ENCODE measurements at regions not wholly inside any gene's neighbourhood (a gene's known extent, or its start where the extent isn't known, plus 50 kb on each side); places are given as distances from the start of the nearest gene placed in this dataset.

GRCh38 chr2:54360055-54360792 lies 95.9 kb upstream of the SPTBN1 start:
- Histone ChIP-seq H3K9me3 (ENCODE audit: control insufficient read depth, low read length) (peaks cover 2% of the 10 kb centered on the region), H3K4me1 (ENCODE audit: control insufficient read depth, insufficient read depth, low read length) (peaks cover 26% of the 10 kb centered on the region), H3K27me3 (replicated peaks; ENCODE audit: control insufficient read depth, insufficient read depth, low read length) (no peaks in the 10 kb centered on the region), H3K9ac (ENCODE audit: low read length) (peak overlapping the region; percentile 67), H3K4me3 (ENCODE audit: low read length) (peak overlapping the region; percentile 68), H3K36me3 (ENCODE audit: control insufficient read depth, insufficient read depth, low read length, severe bottlenecking) (no peaks in the 10 kb centered on the region)
- peak; percentile 77 for DNase-seq (ENCODE audit: low read depth)

DNA sequence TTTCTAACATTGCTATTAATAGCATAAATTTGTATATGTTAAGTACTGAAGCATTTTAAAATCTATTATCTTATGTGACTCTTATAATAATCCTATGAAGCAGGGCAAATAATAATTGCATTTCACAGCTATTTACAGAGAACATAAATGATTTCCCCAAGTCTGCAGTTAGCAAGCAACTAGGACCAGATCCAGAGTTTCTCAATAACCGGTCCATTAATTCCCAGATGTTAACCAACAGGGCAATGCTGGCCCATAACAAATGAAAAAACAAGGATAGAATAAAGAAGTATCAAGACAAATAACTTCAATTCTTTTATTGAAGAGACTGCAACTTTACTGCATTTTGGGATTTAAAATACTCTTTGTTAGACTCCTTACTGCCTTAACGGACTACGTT lies 91.7 kb upstream of the SPTBN1 start:
- no peak for DNase-seq (ENCODE audit: low read depth)
- H3K27me3 ChIP-seq (replicated peaks; ENCODE audit: control insufficient read depth, insufficient read depth, low read length) = no peaks in the 10 kb centered on the region

DNA sequence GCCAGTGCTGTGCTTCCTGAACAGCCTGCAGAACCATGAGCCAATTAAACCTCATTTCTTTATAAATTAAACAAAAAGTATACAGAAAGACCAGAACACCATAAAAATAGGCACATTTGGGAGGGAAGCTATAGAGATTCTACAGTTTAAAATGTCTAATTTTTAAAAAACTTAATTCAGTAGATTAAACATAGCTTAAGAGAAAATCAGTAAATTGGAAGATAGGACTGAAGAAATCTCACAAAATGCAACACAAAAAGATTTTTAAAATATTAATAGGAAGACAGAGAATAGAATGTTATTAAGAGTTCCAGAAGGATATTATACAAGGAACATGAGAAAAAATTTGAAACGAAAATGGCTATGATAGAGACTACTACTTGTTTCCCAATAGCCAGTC lies 90.5 kb upstream of the SPTBN1 start:
- DNase-seq (ENCODE audit: low read depth) = no peak

More for the DNA sequence above, 91.7 kb upstream of the SPTBN1 start:
- Histone ChIP-seq H3K9me3 (ENCODE audit: control insufficient read depth, low read length) (peaks cover 27% of the 10 kb centered on the region), H3K9ac (ENCODE audit: low read length) (no peak overlapping the region), H3K4me1 (ENCODE audit: control insufficient read depth, insufficient read depth, low read length) (peaks cover 36% of the 10 kb centered on the region), H3K4me3 (ENCODE audit: low read length) (no peak overlapping the region), H3K36me3 (ENCODE audit: control insufficient read depth, insufficient read depth, low read length, severe bottlenecking) (no peaks in the 10 kb centered on the region)

GRCh38 chr2:54366487-54367280 lies 89.4 kb upstream of the SPTBN1 start:
- Histone ChIP-seq H3K27me3 (replicated peaks; ENCODE audit: control insufficient read depth, insufficient read depth, low read length) (no peaks in the 10 kb centered on the region), H3K9ac (ENCODE audit: low read length) (no peak overlapping the region), H3K9me3 (ENCODE audit: control insufficient read depth, low read length) (peaks cover 27% of the 10 kb centered on the region), H3K4me3 (ENCODE audit: low read length) (peak overlapping the region; percentile 51), H3K36me3 (ENCODE audit: control insufficient read depth, insufficient read depth, low read length, severe bottlenecking) (no peaks in the 10 kb centered on the region), H3K4me1 (ENCODE audit: control insufficient read depth, insufficient read depth, low read length) (peaks cover 37% of the 10 kb centered on the region)
- DNase-seq (ENCODE audit: low read depth) = no peak

More for the DNA sequence above, 90.5 kb upstream of the SPTBN1 start:
- Histone ChIP-seq H3K27me3 (replicated peaks; ENCODE audit: control insufficient read depth, insufficient read depth, low read length) (no peaks in the 10 kb centered on the region), H3K4me3 (ENCODE audit: low read length) (peak overlapping the region; percentile 51), H3K36me3 (ENCODE audit: control insufficient read depth, insufficient read depth, low read length, severe bottlenecking) (no peaks in the 10 kb centered on the region), H3K4me1 (ENCODE audit: control insufficient read depth, insufficient read depth, low read length) (peaks cover 31% of the 10 kb centered on the region), H3K9ac (ENCODE audit: low read length) (no peak overlapping the region), H3K9me3 (ENCODE audit: control insufficient read depth, low read length) (peaks cover 27% of the 10 kb centered on the region)

DNA sequence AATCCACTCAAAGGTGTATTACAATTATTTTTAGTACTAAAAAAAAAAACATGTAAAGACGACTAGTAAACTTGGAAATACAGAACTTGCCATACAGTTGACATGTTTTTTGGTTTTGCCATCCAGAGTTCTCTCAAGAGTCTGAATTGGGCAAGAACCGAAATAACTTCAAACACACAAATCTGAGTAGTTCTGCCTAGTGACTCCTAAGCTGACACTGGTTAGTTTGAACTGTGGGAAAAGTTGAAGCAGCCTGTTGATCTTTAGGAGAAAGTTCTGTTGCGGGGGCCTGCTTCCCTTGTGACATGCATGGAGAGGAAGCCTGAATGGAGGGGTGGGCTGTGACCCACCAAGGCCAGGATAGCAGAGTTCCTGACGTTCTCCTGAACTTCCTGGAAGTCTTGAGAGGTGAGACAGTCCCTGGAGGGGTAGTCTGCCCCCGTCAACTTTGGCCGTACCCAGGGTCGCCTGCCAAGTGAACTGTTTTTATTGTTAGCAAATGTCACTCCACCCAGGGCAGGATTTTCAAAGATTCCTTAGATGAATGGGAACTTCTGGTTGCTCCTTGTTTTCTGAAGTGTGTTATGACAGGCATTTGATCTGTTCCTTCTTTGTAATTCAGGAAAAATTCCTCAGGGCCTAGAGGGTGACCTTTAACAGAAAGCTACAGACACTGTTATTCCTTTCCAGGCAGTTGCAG lies 85.6 kb upstream of the SPTBN1 start:
- no peaks in the 10 kb centered on the region for H3K36me3 ChIP-seq (ENCODE audit: control insufficient read depth, insufficient read depth, low read length, severe bottlenecking)
- H3K9ac ChIP-seq (ENCODE audit: low read length) = peak overlapping the region; percentile 2
- DNase-seq (ENCODE audit: low read depth) = peak; percentile 23
- no peaks in the 10 kb centered on the region for H3K27me3 ChIP-seq (replicated peaks; ENCODE audit: control insufficient read depth, insufficient read depth, low read length)
- no peak overlapping the region for H3K4me3 ChIP-seq (ENCODE audit: low read length)
- peaks cover 24% of the 10 kb centered on the region for H3K4me1 ChIP-seq (ENCODE audit: control insufficient read depth, insufficient read depth, low read length)
- peaks cover 21% of the 10 kb centered on the region for H3K9me3 ChIP-seq (ENCODE audit: control insufficient read depth, low read length)

DNA sequence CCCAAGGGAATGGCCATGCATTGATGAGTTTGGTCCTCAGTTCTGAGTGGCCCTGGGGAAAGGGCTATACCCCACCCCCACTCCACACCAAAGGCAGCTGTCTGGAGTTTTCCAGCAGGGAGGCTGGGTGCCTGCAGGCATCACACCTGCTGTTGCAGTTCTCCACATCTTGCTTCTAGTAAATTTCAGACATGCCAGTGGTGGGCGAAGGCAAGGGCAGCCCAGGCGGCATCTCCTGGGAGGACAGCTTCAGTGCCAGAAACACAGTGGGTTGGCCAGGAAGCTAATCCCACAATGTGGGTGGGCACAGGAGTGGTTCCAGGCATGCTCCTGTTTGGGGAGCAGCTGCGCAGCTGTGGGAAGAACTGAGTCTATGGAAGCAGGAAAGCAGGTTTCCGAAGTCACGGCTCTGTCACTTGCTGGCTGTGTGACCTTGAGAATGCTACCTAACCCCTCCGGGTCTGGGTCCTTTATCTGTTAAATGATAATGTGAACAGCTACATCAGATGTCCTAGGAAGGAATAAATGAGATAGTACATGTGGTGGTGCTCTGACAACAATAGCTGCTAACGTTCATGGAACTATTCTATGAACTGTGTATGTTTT lies 84.6 kb upstream of the SPTBN1 start:
- no peaks in the 10 kb centered on the region for H3K27me3 ChIP-seq (replicated peaks; ENCODE audit: control insufficient read depth, insufficient read depth, low read length)
- no peaks in the 10 kb centered on the region for H3K36me3 ChIP-seq (ENCODE audit: control insufficient read depth, insufficient read depth, low read length, severe bottlenecking)
- H3K9ac ChIP-seq (ENCODE audit: low read length) = no peak overlapping the region
- H3K4me3 ChIP-seq (ENCODE audit: low read length) = no peak overlapping the region
- H3K4me1 ChIP-seq (ENCODE audit: control insufficient read depth, insufficient read depth, low read length) = peaks cover 24% of the 10 kb centered on the region
- peaks cover 11% of the 10 kb centered on the region for H3K9me3 ChIP-seq (ENCODE audit: control insufficient read depth, low read length)
- DNase-seq (ENCODE audit: low read depth) = no peak

GRCh38 chr2:54372361-54372760 lies 83.8 kb upstream of the SPTBN1 start:
- Histone ChIP-seq H3K4me3 (ENCODE audit: low read length) (no peak overlapping the region), H3K4me1 (ENCODE audit: control insufficient read depth, insufficient read depth, low read length) (peaks cover 24% of the 10 kb centered on the region), H3K36me3 (ENCODE audit: control insufficient read depth, insufficient read depth, low read length, severe bottlenecking) (no peaks in the 10 kb centered on the region), H3K27me3 (replicated peaks; ENCODE audit: control insufficient read depth, insufficient read depth, low read length) (no peaks in the 10 kb centered on the region), H3K9ac (ENCODE audit: low read length) (no peak overlapping the region), H3K9me3 (ENCODE audit: control insufficient read depth, low read length) (peaks cover 5% of the 10 kb centered on the region)
- no peak for DNase-seq (ENCODE audit: low read depth)

DNA sequence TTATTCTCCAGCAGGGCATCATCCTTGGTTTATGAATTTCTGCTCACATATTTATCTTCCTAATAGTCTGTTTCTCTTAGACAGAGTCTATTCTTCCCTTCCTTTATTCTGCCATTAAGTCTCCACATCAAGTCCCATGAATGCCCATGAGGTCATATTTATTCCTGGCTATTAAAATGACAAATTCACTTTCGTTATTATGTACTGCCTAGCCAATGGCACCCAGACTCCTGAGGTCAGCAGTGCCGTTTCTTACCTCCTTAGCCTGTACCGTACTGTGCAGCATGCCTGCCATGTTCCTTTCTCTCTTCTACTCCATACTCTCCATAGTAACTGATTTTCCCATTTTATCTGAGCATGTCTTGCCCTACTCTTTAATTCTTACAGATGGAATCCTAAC lies 82.3 kb upstream of the SPTBN1 start:
- Histone ChIP-seq H3K27me3 (replicated peaks; ENCODE audit: control insufficient read depth, insufficient read depth, low read length) (no peaks in the 10 kb centered on the region), H3K9me3 (ENCODE audit: control insufficient read depth, low read length) (no peaks in the 10 kb centered on the region), H3K4me3 (ENCODE audit: low read length) (no peak overlapping the region), H3K4me1 (ENCODE audit: control insufficient read depth, insufficient read depth, low read length) (peaks cover 14% of the 10 kb centered on the region), H3K36me3 (ENCODE audit: control insufficient read depth, insufficient read depth, low read length, severe bottlenecking) (no peaks in the 10 kb centered on the region), H3K9ac (ENCODE audit: low read length) (no peak overlapping the region)
- DNase-seq (ENCODE audit: low read depth) = no peak

- Histone ChIP-seq H3K27me3 (replicated peaks; ENCODE audit: control insufficient read depth, insufficient read depth, low read length) (no peaks in the 10 kb centered on the region), H3K4me1 (ENCODE audit: control insufficient read depth, insufficient read depth, low read length) (peaks cover 14% of the 10 kb centered on the region), H3K9ac (ENCODE audit: low read length) (no peak overlapping the region), H3K9me3 (ENCODE audit: control insufficient read depth, low read length) (no peaks in the 10 kb centered on the region), H3K4me3 (ENCODE audit: low read length) (no peak overlapping the region), H3K36me3 (ENCODE audit: control insufficient read depth, insufficient read depth, low read length, severe bottlenecking) (no peaks in the 10 kb centered on the region)
- DNase-seq (ENCODE audit: low read depth) = no peak
These were observed 81.3 kb upstream of the SPTBN1 start for GRCh38 chr2:54374591-54375364.

DNA sequence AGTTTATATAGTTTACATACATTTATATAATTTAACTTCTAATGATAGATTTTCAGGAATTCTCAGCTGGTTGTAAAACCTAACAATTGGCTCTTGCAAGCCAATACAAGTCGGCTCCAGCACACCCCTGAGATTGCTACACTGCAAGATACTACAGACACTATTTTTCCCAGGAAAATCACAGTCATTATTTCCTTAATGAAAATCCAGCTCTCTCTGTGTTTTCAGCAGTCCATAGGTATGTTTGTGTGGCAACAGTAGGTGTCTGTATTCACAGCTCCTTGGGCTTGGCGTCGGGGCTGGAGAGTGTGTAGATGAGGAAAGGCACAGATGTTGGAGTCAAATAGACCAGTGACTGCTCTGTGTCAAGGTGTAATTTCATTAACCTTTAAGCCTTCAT lies 78.7 kb upstream of the SPTBN1 start:
- H3K9ac ChIP-seq (ENCODE audit: low read length) = no peak overlapping the region
- H3K27me3 ChIP-seq (replicated peaks; ENCODE audit: control insufficient read depth, insufficient read depth, low read length) = no peaks in the 10 kb centered on the region
- DNase-seq (ENCODE audit: low read depth) = no peak
- H3K9me3 ChIP-seq (ENCODE audit: control insufficient read depth, low read length) = no peaks in the 10 kb centered on the region
- no peaks in the 10 kb centered on the region for H3K4me1 ChIP-seq (ENCODE audit: control insufficient read depth, insufficient read depth, low read length)
- H3K4me3 ChIP-seq (ENCODE audit: low read length) = no peak overlapping the region
- no peaks in the 10 kb centered on the region for H3K36me3 ChIP-seq (ENCODE audit: control insufficient read depth, insufficient read depth, low read length, severe bottlenecking)
